Stimulated activated effector memory CD8-positive, alpha-beta T cell treated with anti-CD3 and anti-CD28 coated beads, Interleukin-12 subunit alpha, Interleukin-12 subunit beta, amount 100 ng/mL, for 72 hours (primary cell): ENCODE measurements at regions not wholly inside any gene's neighbourhood (a gene's known extent, or its start where the extent isn't known, plus 50 kb on each side); places are given as distances from the start of the nearest gene placed in this dataset.
"Not testable (repeated sequence)": the region's sequence is repeated elsewhere in the genome, so short reads cannot be mapped to it uniquely, and the experiment has no call there.

Experiments
- ATAC-seq: fragments of 150-1000 bp; cut with Tn5 transposase; 2 replicates; pipeline ENCODE4 v1.10.0; 2021
- DNase-seq, 2 donors: peaks; one replicate each; pipeline ENCODE4 v3.0.0; 2021 to 2022; ENCODE audit warnings: low spot score in 2 of 2
- H3K27ac Mint-ChIP-seq: one replicate; pipeline ENCODE4 v1.8.0; 2022; ENCODE audit warnings: mild to moderate bottlenecking, mixed read lengths
- H3K36me3 Mint-ChIP-seq: one replicate; pipeline ENCODE4 v1.8.0; 2022; ENCODE audit warnings: mild to moderate bottlenecking, mixed read lengths
- H3K4me1 Mint-ChIP-seq: one replicate; pipeline ENCODE4 v1.8.0; 2022; ENCODE audit warnings: mixed read lengths
- H3K4me3 Mint-ChIP-seq: one replicate; pipeline ENCODE4 v1.8.0; 2022; ENCODE audit warnings: mild to moderate bottlenecking, mixed read lengths
- H3K9me3 Mint-ChIP-seq: one replicate; pipeline ENCODE4 v1.8.0; 2022; ENCODE audit warnings: mixed read lengths

- no peaks in the 10 kb centered on the region for H3K4me1 Mint-ChIP-seq
- ATAC-seq (no peak), DNase-seq (no peak)
- H3K27ac Mint-ChIP-seq: no peak overlapping the region
- H3K4me3 Mint-ChIP-seq: no peak overlapping the region
- H3K9me3 Mint-ChIP-seq: peaks cover 2% of the 10 kb centered on the region
- H3K36me3 Mint-ChIP-seq: no peaks in the 10 kb centered on the region
Measured at GRCh38 chr4:170420255-170420693, 330.5 kb upstream of the AADAT start.

GRCh38 chr4:170414961-170415360, 325.2 kb upstream of the AADAT start:
- ATAC-seq: no peak
- Mint-ChIP-seq H3K9me3 (peaks cover 3% of the 10 kb centered on the region), H3K36me3 (no peaks in the 10 kb centered on the region), H3K27ac (no peak overlapping the region), H3K4me1 (no peaks in the 10 kb centered on the region), H3K4me3 (no peak overlapping the region)
- DNase-seq: no peak

DNA sequence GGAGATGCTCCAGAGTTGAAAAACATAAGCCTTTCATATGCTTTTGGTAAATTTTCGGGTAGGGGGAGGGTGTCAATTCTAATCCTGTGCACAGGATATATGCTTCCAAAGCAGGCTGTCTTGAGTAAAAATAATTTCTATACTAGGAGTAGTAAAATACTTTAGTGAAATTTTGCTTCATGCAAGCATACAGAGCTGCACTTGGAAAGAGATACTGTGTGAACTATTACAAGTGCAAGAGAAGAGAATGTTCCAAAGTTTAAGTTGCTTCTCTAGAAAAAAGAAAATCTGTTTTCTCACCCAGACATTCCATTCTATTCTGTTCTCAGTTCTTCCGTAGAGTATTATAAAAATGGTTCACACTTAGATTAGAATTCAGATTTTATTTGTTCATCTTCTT, 324.6 kb upstream of the AADAT start:
- Mint-ChIP-seq H3K4me1 (no peaks in the 10 kb centered on the region), H3K36me3 (no peaks in the 10 kb centered on the region), H3K9me3 (peaks cover 3% of the 10 kb centered on the region), H3K4me3 (no peak overlapping the region), H3K27ac (no peak overlapping the region)
- ATAC-seq: no peak
- no peak for DNase-seq

GRCh38 chr4:170413951-170414350, 324.2 kb upstream of the AADAT start:
- H3K9me3 Mint-ChIP-seq: peaks cover 5% of the 10 kb centered on the region
- H3K27ac Mint-ChIP-seq: no peak overlapping the region
- no peaks in the 10 kb centered on the region for H3K36me3 Mint-ChIP-seq
- no peak overlapping the region for H3K4me3 Mint-ChIP-seq
- ATAC-seq: no peak
- DNase-seq: no peak
- no peaks in the 10 kb centered on the region for H3K4me1 Mint-ChIP-seq

DNA sequence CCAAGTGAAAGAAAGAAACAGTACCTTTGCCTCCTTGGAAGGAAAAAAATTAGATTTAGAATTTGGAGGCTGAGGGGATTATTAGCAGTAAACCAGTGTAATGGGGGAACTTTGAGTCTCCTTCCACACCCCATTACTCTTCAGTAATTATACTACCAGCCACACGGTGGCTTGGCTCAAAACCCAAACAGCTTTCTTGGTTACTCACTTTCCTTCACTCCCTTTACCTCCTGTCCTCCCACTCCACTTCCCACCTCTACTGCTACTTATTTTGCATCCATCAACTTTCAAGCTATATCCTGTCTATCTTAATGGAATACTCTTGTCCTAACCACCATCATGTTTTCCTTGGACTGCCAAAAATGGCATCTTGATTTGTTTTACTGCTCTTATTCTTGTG, 310.6 kb upstream of the AADAT start:
- H3K4me1 Mint-ChIP-seq: no peaks in the 10 kb centered on the region
- ATAC-seq: no peak

DNA sequence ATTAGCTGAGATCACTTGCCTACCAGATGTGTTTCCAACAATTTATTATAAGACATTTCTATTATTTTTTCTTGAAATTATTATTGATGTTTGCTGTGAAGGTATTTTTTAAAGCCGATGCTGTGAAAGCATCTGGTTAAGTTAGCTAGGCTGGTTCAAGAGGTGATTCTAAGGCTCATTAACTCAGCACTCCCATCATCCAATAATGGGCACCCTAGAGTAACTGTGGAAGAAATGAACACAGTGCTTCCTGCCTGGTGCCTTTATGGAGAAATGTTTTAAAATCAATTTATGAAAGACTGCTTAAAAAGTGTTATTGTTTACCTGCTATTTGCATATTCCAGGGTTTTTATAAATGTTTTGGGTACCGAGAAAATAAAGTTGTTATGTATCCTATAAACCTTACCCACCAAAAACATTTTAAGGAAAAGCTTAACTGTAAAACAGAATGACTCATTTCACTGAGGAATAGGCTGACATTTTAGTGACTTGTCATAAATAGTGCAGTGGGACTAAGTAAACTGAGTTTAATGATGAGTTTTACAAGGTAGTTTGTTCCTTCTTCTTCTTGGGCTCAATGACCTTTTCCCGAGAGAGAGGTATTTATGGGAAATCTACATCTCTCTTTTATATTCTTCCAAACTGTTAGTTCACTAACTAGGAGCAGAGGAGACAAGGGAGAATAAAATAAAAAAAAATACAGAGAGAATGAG, 310.0 kb upstream of the AADAT start:
- ATAC-seq: no peak
- no peak overlapping the region for H3K4me3 Mint-ChIP-seq
- DNase-seq: no peak
- peaks cover 6% of the 10 kb centered on the region for H3K9me3 Mint-ChIP-seq
- H3K4me1 Mint-ChIP-seq: no peaks in the 10 kb centered on the region
- H3K27ac Mint-ChIP-seq: no peak overlapping the region
- no peaks in the 10 kb centered on the region for H3K36me3 Mint-ChIP-seq

More for the DNA sequence above, 310.6 kb upstream of the AADAT start:
- Mint-ChIP-seq H3K9me3 (peaks cover 6% of the 10 kb centered on the region), H3K4me3 (no peak overlapping the region), H3K27ac (no peak overlapping the region), H3K36me3 (no peaks in the 10 kb centered on the region)
- DNase-seq: no peak

DNA sequence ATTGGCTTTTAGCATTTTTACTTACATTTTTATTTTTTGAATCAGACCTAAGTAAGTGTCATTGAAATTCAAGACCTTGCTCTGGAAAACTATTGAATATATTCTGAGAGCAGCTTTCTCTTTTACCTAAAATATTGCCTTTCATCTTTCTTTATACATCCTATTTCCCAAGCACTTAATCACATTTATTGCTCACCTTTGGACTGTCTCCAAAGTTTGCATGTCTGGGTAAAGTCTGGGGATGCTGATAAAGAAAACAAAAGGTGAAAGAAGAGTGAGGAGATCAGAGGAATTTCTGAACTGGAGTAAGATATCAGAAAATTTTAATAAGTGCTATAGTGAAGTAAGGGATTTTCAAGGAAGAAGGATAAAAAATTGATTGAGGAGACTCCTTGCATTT, 308.5 kb upstream of the AADAT start:
- Mint-ChIP-seq H3K9me3 (peaks cover 6% of the 10 kb centered on the region), H3K4me3 (no peak overlapping the region), H3K27ac (no peak overlapping the region), H3K36me3 (no peaks in the 10 kb centered on the region), H3K4me1 (no peaks in the 10 kb centered on the region)
- DNase-seq (no peak), ATAC-seq (no peak)

GRCh38 chr4:170395773-170396172, 306.0 kb upstream of the AADAT start:
- no peak for DNase-seq

GRCh38 chr4:170391066-170391740, 301.4 kb upstream of the AADAT start:
- no peak overlapping the region for H3K4me3 Mint-ChIP-seq
- peaks cover 7% of the 10 kb centered on the region for H3K9me3 Mint-ChIP-seq
- H3K4me1 Mint-ChIP-seq: no peaks in the 10 kb centered on the region
- H3K27ac Mint-ChIP-seq: no peak overlapping the region
- H3K36me3 Mint-ChIP-seq: no peaks in the 10 kb centered on the region
- no peak for DNase-seq
- no peak for ATAC-seq

More at GRCh38 chr4:170395773-170396172, 306.0 kb upstream of the AADAT start:
- H3K4me3 Mint-ChIP-seq: no peak overlapping the region
- H3K4me1 Mint-ChIP-seq: no peaks in the 10 kb centered on the region
- no peak overlapping the region for H3K27ac Mint-ChIP-seq
- H3K9me3 Mint-ChIP-seq: no peaks in the 10 kb centered on the region
- ATAC-seq: no peak
- H3K36me3 Mint-ChIP-seq: no peaks in the 10 kb centered on the region

DNA sequence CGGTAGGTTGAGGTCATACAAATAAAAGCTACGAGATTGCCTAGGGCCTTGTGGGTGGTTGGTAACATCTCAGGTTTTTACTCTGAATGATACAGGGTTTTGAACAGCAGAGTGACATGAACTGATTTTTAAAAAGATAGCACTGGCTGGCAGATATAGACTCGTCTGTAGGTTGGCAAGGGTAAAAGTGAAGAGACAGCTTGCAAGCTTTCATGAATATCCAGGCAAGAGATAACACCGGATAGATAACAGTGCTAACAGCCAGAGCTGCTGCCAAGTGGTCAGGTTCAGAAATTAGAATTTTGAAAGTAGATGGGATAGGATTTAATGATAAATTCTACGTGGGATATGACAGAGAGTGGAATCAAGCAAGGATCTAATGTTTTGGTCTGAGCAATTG, 299.7 kb upstream of the AADAT start:
- Mint-ChIP-seq H3K27ac (no peak overlapping the region), H3K4me3 (no peak overlapping the region), H3K4me1 (no peaks in the 10 kb centered on the region), H3K36me3 (no peaks in the 10 kb centered on the region), H3K9me3 (peaks cover 10% of the 10 kb centered on the region)
- no peak for DNase-seq
- no peak for ATAC-seq

GRCh38 chr4:170388255-170388654, 298.5 kb upstream of the AADAT start:
- Mint-ChIP-seq H3K4me3 (no peak overlapping the region), H3K27ac (no peak overlapping the region), H3K36me3 (no peaks in the 10 kb centered on the region), H3K4me1 (no peaks in the 10 kb centered on the region), H3K9me3 (peaks cover 13% of the 10 kb centered on the region)
- ATAC-seq (no peak), DNase-seq (no peak)

GRCh38 chr4:170386971-170387370, 297.2 kb upstream of the AADAT start:
- Mint-ChIP-seq H3K9me3 (peaks cover 19% of the 10 kb centered on the region), H3K4me3 (no peak overlapping the region), H3K4me1 (no peaks in the 10 kb centered on the region), H3K27ac (no peak overlapping the region), H3K36me3 (no peaks in the 10 kb centered on the region)
- ATAC-seq (no peak), DNase-seq (no peak)

DNA sequence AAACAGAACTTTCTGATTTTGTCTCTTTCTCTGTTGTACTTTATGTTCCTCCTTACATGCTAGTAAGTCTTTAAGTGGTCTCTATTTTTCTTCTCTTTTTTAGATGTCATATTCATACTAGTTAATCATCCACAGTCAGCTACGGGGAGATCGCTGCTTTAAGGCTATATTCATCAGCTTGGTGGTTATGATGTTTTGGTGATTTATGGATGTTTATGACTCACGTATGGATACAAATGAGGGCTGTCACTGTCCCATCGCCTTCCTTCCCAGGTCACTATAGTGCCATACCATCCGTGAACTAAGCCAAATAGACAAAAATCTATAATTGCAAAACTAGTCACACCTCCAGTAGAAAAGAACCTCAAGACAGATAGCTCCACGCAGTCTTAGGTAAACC, 296.8 kb upstream of the AADAT start:
- no peak for DNase-seq
- H3K27ac Mint-ChIP-seq: no peak overlapping the region
- H3K4me3 Mint-ChIP-seq: no peak overlapping the region
- H3K9me3 Mint-ChIP-seq: peaks cover 23% of the 10 kb centered on the region
- no peaks in the 10 kb centered on the region for H3K36me3 Mint-ChIP-seq
- H3K4me1 Mint-ChIP-seq: no peaks in the 10 kb centered on the region
- ATAC-seq: no peak

DNA sequence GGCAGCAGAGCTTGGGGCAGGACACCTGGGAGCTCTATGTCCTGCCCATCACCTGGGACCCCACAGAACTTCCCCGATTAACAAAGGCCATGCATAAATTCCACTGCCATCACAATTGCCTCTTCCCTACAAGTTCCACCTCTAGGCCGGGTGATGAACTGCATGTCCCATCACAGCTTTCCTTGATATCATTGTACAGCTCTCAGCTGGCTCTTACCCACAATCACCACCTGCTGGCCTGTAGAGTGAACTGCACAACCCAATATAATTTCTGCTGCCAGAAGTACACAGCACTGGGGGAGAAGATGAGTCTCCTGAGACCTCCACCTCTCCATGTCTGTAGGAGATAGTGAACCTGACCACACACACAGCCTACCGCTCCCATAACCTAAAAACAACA, 285.0 kb upstream of the AADAT start:
- Mint-ChIP-seq H3K9me3 (peaks cover 18% of the 10 kb centered on the region), H3K4me1 (no peaks in the 10 kb centered on the region), H3K4me3 (no peak overlapping the region)

DNA sequence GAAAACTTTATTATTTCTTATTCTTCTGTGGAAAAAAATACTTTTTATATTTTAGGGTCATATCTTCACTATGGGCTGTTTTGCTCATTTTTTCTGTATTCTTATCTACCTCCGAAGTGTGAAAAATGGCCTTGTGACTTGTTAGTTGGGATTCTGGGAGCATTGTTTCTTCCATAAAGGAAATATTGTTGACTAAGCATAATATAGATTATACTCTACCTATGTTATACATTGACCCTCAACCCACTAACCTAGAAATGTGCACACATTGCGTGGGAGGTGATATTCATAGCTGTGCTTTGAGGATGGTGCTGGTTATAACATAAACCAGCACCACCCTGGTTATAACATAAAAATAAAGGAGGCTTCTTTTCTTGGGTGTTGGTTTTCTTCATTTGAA, 259.2 kb upstream of the AADAT start:
- H3K9me3 Mint-ChIP-seq: peaks cover 1% of the 10 kb centered on the region
- H3K4me3 Mint-ChIP-seq: no peak overlapping the region
- no peaks in the 10 kb centered on the region for H3K4me1 Mint-ChIP-seq
- H3K36me3 Mint-ChIP-seq: no peaks in the 10 kb centered on the region
- DNase-seq (no peak), ATAC-seq (no peak)
- H3K27ac Mint-ChIP-seq: no peak overlapping the region

More for the DNA sequence above, 285.0 kb upstream of the AADAT start:
- DNase-seq: no peak
- ATAC-seq: no peak
- no peak overlapping the region for H3K27ac Mint-ChIP-seq
- H3K36me3 Mint-ChIP-seq: no peaks in the 10 kb centered on the region

DNA sequence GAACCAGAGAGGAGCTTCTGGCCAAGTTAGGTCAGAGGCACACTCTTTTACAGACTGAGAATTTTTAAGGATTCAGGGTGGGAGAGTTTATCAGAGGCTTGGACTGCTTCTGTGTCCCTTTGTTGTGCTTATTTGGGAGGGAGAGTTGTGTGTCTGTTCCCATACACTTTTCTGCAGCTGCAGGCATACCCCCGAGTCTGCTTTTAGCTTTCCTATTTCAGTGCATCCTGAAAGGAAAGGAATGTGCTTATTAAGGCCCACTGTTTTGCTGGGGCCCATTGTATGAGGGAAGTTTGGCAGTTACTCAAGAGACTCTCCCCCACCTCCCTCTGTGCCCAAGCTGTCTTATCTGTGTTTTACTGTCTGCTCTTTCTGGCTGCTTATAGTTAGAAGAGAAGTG, 257.4 kb upstream of the AADAT start:
- not testable (repeated sequence) for H3K4me3 Mint-ChIP-seq, H3K9me3 Mint-ChIP-seq, H3K4me1 Mint-ChIP-seq, H3K27ac Mint-ChIP-seq, DNase-seq, ATAC-seq, H3K36me3 Mint-ChIP-seq
